ENCODE measurements at regions not wholly inside any gene's neighbourhood (a gene's known extent, or its start where the extent isn't known, plus 50 kb on each side); places are given as distances from the start of the nearest gene placed in this dataset.

DNA sequence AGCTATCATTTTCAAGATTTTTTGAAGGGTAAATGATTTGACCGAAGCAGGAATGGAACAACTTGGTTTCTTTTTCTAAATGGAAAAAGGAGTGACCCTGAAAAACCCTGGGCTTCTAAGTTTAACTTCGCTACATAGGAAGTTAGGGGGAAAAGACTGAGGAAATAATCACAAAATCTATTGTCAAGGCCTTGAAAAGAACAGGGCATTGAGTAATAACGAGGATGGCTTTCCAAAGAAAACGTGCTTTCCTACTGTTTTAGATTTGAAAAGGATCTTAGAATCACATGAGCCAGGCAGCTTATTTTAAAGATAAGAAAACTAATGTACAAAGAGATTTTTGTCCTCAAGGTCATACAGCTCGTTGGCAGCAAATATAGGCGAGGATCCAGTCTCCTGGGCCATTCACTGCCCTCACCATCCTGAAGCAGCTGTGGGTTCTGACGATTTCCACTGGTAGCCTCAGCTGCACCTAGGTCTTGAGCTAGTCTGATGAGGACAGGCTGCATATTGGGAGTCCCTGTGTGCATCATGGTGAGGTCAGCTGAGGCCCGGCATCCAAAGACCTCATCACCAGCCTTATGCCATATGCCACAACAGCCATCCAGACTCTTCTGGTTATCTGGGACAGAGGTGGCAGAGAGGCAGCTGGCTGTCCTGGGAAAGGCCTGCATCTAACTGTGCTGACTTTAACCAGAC lies 384.7 kb upstream of the NRP1 start:
- TF ChIP-seq, protein P1, sequence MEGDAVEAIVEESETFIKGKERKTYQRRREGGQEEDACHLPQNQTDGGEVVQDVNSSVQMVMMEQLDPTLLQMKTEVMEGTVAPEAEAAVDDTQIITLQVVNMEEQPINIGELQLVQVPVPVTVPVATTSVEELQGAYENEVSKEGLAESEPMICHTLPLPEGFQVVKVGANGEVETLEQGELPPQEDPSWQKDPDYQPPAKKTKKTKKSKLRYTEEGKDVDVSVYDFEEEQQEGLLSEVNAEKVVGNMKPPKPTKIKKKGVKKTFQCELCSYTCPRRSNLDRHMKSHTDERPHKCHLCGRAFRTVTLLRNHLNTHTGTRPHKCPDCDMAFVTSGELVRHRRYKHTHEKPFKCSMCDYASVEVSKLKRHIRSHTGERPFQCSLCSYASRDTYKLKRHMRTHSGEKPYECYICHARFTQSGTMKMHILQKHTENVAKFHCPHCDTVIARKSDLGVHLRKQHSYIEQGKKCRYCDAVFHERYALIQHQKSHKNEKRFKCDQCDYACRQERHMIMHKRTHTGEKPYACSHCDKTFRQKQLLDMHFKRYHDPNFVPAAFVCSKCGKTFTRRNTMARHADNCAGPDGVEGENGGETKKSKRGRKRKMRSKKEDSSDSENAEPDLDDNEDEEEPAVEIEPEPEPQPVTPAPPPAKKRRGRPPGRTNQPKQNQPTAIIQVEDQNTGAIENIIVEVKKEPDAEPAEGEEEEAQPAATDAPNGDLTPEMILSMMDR (IDR thresholded peaks at IDR 0.05): no peak
- Histone ChIP-seq H3K4me1 (no peaks in the 10 kb centered on the region), H3K27me3 (no peaks in the 10 kb centered on the region), H3K27ac (no peak overlapping the region), H3K9me3 (no peaks in the 10 kb centered on the region), H3K4me3 (no peak overlapping the region), H3K36me3 (no peaks in the 10 kb centered on the region)
- no peak for DNase-seq
- intact Hi-C loops (cut with DNase I; ENCODE audit: low total_unique reads): no loop called here

DNA sequence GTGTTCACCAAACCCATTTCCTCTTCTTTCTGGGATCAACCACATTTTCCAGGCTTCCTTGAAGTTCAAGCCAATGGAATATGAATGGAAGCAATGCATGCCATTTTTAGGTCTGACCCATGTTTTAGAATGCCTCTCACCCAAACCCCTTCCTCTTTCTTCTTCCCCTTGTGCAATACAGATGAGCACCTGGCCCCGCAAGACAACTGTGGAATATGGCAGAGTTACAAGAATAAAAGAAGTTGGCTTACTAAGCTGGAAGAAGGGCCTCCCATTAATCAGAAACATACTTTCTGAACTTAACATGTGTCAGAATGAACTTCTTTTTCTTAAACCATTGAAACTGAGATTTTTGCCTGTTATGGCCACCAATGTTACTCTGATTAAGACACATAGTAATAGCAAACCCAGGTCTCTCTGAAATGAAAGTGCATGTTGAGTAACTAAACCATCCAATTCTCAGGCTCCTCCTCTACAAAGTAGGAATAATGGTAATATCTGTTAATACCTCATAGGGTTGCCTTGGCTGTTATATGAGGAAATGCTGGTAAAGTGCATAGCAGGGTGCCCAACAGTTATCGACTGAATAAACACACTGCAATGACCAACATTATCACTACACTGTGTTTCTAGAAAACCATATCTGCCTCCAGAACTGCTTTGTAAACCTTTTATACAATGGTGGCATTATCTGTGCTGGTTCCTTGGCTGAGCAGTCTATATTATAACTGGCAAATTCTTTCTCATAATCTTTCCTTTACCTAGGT lies 382.2 kb upstream of the NRP1 start:
- DNase-seq: no peak
- Histone ChIP-seq H3K4me1 (no peaks in the 10 kb centered on the region), H3K27ac (no peak overlapping the region), H3K4me3 (no peak overlapping the region), H3K36me3 (no peaks in the 10 kb centered on the region), H3K9me3 (no peaks in the 10 kb centered on the region), H3K27me3 (no peaks in the 10 kb centered on the region)
- TF ChIP-seq, protein P1 (IDR thresholded peaks at IDR 0.05): no peak
- intact Hi-C loops (cut with DNase I; ENCODE audit: low total_unique reads): no loop called here

DNA sequence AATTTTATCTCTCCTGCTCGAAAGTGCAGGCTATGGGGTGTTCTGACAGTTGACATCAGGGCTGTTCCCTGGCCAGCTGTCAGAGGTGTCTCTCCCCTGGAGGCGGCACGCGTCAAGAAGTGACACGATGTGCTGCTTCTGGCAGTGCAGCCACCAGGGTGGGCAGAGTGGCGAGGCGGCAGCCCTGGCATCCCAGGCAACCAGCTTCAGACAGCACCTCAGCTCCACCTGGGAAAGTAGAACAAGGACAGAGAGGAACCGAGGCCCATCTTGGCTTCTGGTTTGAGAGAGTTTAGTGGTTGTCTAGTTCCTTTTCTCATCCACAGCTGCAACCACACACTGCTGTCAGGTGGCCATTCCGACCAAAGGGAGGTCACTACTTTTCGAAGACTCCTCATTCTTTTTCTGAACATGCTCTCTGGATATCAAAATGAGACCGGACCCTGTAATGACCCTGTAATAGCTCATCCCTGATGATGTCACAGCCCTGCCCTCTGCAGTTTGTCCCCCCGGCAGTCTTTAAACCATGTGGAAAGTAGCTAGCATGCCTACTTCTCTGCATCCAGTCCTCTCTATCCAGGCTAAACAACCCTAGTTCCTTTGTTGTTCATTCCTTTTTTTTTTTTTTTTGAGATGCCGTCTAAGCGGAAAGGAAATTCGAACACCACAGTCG lies 381.0 kb upstream of the NRP1 start:
- intact Hi-C loops (cut with DNase I; ENCODE audit: low total_unique reads): no loop called here
- H3K27me3 ChIP-seq: no peaks in the 10 kb centered on the region
- no peaks in the 10 kb centered on the region for H3K36me3 ChIP-seq
- no peak overlapping the region for H3K27ac ChIP-seq
- no peaks in the 10 kb centered on the region for H3K9me3 ChIP-seq
- no peak overlapping the region for H3K4me3 ChIP-seq
- no peak for DNase-seq
- no peaks in the 10 kb centered on the region for H3K4me1 ChIP-seq
- TF ChIP-seq, protein P1 (IDR thresholded peaks at IDR 0.05): no peak

DNA sequence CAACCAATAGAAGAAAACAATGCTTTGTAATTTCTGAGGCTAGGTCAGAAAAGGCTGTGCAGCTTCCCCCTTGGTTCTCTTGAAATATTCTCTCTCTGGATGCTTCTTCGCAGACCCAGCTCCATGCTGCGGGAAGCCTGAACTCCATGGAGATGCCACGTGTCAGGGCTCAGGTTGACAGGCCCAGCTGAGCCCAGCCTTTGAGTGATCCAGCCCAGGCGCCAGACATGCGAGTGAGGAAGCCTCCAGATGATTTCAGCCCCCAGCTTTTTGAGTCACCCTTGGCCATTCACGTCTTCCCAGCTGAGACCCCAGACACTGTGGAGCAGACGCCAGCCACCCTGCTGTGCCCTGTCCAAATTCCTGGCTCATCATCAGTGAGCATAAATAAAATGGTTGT lies 378.4 kb upstream of the NRP1 start:
- no peak for DNase-seq
- intact Hi-C loops (cut with DNase I; ENCODE audit: low total_unique reads): no loop called here
- TF ChIP-seq, protein P1 (IDR thresholded peaks at IDR 0.05): no peak
- no peaks in the 10 kb centered on the region for H3K36me3 ChIP-seq
- H3K9me3 ChIP-seq: no peaks in the 10 kb centered on the region
- H3K27ac ChIP-seq: no peak overlapping the region
- no peaks in the 10 kb centered on the region for H3K4me1 ChIP-seq
- H3K27me3 ChIP-seq: no peaks in the 10 kb centered on the region
- no peak overlapping the region for H3K4me3 ChIP-seq

DNA sequence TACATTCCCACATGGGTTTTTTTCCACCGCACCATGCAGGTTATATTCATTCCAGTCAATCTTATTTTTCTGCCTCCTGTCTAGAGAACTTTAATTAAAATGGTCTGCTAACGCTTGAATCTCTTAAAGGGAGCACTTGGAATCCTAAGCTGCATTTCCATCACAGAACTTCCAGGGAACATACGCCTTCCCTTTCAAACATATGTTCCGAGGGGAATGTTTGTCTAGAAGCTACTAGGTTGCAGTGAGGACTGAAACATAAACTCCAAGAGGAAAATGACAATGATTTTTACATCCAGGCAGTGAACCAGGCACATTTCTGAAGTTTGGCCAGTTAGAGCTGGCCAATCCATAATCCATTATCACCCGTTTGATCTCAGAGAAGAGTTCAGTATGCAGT lies 375.5 kb upstream of the NRP1 start:
- H3K27ac ChIP-seq: no peak overlapping the region
- H3K36me3 ChIP-seq: no peaks in the 10 kb centered on the region
- intact Hi-C loops (cut with DNase I; ENCODE audit: low total_unique reads): no loop called here
- H3K4me1 ChIP-seq: peaks cover 0 to 10% (median 0%) of the 10 kb centered on the region in 4 donors
- TF ChIP-seq, protein P1 (IDR thresholded peaks at IDR 0.05): no peak
- no peak for DNase-seq
- H3K27me3 ChIP-seq: no peaks in the 10 kb centered on the region
- no peak overlapping the region for H3K4me3 ChIP-seq
- H3K9me3 ChIP-seq: no peaks in the 10 kb centered on the region

All from tibial artery (tissue), 4 donors.